ENCODE measurements at regions not wholly inside any gene's neighbourhood (a gene's known extent, or its start where the extent isn't known, plus 50 kb on each side); places are given as distances from the start of the nearest gene placed in this dataset.

GRCh38 chr5:152221721-152222629 lies 183.1 kb downstream of the NMUR2 start:
- TF ChIP-seq, protein P1, sequence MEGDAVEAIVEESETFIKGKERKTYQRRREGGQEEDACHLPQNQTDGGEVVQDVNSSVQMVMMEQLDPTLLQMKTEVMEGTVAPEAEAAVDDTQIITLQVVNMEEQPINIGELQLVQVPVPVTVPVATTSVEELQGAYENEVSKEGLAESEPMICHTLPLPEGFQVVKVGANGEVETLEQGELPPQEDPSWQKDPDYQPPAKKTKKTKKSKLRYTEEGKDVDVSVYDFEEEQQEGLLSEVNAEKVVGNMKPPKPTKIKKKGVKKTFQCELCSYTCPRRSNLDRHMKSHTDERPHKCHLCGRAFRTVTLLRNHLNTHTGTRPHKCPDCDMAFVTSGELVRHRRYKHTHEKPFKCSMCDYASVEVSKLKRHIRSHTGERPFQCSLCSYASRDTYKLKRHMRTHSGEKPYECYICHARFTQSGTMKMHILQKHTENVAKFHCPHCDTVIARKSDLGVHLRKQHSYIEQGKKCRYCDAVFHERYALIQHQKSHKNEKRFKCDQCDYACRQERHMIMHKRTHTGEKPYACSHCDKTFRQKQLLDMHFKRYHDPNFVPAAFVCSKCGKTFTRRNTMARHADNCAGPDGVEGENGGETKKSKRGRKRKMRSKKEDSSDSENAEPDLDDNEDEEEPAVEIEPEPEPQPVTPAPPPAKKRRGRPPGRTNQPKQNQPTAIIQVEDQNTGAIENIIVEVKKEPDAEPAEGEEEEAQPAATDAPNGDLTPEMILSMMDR (IDR thresholded peaks at IDR 0.05; ENCODE audit: low read depth, low read length): no peak
- H3K4me3 ChIP-seq (ENCODE audit: low read depth, low read length): no peak overlapping the region

- H3K4me3 ChIP-seq (ENCODE audit: low read depth, low read length): no peak overlapping the region
These were observed 186.4 kb downstream of the NMUR2 start for GRCh38 chr5:152218694-152219093.

DNA sequence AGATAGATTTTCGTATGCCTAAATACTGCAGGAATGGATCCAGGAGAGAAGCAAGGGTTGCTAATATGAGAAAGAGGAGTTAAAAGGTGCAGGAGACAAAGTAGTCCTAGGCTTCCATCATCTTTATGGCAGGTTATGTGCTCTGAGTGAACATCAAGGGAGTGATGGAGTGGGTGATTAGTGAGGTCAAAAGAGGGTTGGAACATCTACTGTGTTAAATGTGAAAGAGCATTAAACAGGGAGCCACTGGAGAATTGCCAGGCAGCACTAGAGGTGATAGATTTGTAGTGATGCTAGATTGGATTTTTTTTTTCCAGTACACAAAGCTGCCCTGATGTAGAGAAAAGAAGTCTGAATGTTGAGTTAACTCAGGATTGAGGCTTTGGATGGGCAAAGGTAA lies 199.3 kb downstream of the NMUR2 start:
- no peak overlapping the region for H3K4me3 ChIP-seq (ENCODE audit: low read depth, low read length)
- TF ChIP-seq, protein P1 (IDR thresholded peaks at IDR 0.05; ENCODE audit: low read depth, low read length): no peak

More at GRCh38 chr5:152218694-152219093, 186.4 kb downstream of the NMUR2 start:
- TF ChIP-seq, protein P1 (IDR thresholded peaks at IDR 0.05; ENCODE audit: low read depth, low read length): no peak

DNA sequence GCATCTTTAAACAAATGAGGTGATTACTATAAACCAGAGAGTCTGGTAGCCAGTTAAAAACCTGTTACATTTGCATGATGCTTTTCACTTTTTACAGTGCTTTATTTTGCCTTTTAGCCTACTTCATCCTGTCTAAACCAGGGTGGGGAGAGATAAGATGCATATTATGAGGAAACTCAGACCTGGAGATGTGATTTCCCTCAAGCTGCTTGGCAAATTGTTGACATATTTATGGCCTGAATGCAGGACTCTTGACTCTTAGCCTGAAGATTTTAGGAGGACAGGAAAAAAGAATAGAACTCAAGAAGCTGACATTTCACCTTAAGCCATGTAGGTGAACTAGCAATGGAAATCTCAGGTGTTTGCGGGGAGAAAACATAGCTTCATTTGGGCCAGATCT lies 202.8 kb downstream of the NMUR2 start:
- H3K4me3 ChIP-seq (ENCODE audit: low read depth, low read length): no peak overlapping the region
- TF ChIP-seq, protein P1 (IDR thresholded peaks at IDR 0.05; ENCODE audit: low read depth, low read length): no peak

DNA sequence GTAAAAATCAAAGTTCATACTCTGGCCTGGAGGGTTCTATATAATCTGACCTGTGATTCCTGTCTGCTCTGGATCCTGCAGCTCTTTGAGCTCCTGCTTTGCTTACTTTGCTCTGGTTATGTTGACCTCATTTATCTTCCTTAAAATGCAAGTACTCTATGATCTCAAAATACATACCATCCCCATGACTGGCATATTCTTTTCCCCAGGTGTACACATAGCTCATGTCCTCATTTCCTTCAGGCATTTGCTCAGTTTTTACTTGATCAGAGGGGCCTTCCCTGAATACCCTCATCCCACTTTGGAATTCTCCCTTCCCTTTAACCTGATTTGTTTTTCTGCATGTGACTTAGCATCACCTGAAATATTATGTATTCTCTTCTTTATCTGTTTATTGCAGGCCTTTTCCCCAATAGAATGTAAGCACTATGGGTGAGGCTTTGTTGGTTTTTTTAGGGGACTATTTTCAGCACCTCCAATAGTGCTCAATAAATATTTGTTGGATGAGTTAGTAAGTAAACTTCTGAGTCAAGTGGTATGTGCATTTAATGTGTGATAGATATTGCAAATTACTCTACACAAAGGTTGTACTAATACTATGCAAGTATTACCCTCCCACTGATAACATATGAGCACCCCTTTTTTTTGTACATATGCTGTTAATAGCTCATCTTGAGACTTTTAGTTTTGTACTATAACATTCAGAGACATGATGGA lies 211.5 kb downstream of the NMUR2 start:
- no peak overlapping the region for H3K4me3 ChIP-seq (ENCODE audit: low read depth, low read length)
- TF ChIP-seq, protein P1 (IDR thresholded peaks at IDR 0.05; ENCODE audit: low read depth, low read length): no peak

DNA sequence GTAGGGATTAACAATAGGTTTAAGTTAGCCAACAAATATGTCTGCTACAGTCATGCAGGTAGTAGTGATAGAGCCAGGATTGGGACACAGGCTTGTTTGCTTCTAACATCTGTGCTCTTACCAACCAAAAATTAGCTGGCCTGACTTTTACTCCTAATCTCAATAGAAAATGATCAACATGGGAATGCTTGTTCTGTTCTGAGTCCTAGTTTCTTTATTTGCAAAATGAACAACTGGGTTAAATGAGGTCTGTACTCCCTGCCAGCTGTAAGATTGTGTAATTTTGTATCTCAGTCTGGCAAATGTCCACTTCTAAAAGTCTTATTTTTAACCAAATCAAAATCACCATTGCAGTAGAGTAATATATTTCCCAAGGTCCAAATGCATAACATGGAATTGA lies 216.8 kb downstream of the NMUR2 start:
- no peak overlapping the region for H3K4me3 ChIP-seq (ENCODE audit: low read depth, low read length)
- TF ChIP-seq, protein P1 (IDR thresholded peaks at IDR 0.05; ENCODE audit: low read depth, low read length): no peak

- H3K4me3 ChIP-seq (ENCODE audit: low read depth, low read length): no peak overlapping the region
- TF ChIP-seq, protein P1 (IDR thresholded peaks at IDR 0.05; ENCODE audit: low read depth, low read length): no peak
These were observed 217.4 kb downstream of the NMUR2 start for GRCh38 chr5:152187668-152188067.
